ENCODE measurements at regions not wholly inside any gene's neighbourhood (a gene's known extent, or its start where the extent isn't known, plus 50 kb on each side); places are given as distances from the start of the nearest gene placed in this dataset.
A peak's percentile ranks its signal among the peaks of the same experiment; 100 is the strongest.

DNA sequence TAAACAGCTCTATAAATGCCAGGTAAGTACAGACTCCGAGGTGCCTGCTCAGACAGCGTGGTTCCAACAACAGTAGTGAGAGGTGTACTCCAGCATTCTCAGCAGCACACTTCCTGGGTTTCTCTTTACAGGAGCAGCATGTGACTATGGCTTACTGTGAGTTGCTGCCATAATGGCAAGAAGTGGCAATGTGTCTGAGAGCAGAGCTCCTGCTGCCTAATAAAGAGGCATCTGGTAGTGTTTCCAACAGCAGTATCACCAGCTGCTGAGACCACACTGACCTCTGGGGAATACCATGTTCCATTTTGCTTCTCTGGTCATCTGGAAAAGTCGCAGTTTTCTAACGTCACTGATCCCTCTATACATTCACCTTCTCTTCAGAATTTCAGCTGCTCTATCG lies 398.2 kb downstream of the SLCO4C1 start (continued):
- TF ChIP-seq, protein P1, sequence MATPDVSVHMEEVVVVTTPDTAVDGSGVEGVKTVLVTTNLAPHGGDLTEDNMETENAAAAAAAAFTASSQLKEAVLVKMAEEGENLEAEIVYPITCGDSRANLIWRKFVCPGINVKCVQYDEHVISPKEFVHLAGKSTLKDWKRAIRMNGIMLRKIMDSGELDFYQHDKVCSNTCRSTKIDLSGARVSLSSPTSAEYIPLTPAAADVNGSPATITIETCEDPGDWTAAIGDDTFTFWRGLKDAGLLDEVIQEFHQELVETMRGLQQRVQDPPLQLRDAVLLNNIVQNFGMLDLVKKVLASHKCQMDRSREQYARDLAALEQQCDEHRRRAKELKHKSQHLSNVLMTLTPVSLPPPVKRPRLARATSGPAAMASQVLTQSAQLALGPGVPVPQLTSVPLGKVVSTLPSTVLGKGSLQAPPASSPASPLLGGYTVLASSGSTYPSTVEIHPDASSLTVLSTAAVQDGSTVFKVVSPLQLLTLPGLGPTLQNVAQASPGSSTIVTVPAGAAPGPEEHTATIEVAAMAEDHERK (CRISPR knock-in tag; IDR thresholded peaks at IDR 0.05; ENCODE audit: low read depth), result no peak
- TF ChIP-seq ZNF101 (CRISPR knock-in tag; IDR thresholded peaks at IDR 0.05; ENCODE audit: borderline replicate concordance, low read depth) (no peak), ZNF501 (CRISPR knock-in tag; IDR thresholded peaks at IDR 0.05) (no peak)

DNA sequence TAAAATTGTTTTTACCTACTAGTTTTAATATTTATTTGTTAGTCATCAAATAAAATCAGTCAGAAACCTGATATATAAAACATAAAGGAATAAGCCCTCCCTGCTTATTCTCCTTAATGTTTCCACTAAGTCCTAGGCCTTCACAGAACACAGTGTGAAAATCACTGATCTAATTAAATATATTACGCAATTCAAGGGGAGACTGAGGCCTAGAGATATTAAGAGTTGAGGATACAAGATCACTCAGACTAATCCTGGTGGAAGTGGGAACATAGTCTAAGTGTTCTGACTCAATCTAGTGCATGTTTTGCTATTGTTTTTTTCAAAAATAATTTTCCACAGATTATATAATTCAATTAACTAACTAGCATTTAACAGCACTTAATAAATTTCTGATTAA lies 401.1 kb downstream of the SLCO4C1 start:
- Histone ChIP-seq H3K9ac (ENCODE audit: insufficient read depth, low read depth, low read length) (no peak overlapping the region), H3K9me3 (ENCODE audit: low read length) (no peaks in the 10 kb centered on the region), H3K4me1 (ENCODE audit: insufficient read depth, low read length) (no peaks in the 10 kb centered on the region), H3K4me2 (ENCODE audit: low read depth, low read length) (no peak overlapping the region), H3K36me3 (replicated peaks in 1 of 2; ENCODE audit: control insufficient read depth in 1 of 2, insufficient read depth in 2 of 2, low read length in 2 of 2) (no peaks in the 10 kb centered on the region), H3K27me3 (ENCODE audit: control insufficient read depth in 1 of 2, insufficient read depth in 2 of 2, low read length in 2 of 2) (no peaks in the 10 kb centered on the region), H2AFZ (ENCODE audit: low read length) (no peak overlapping the region), H3K79me2 (ENCODE audit: insufficient read depth, low read length) (no peaks in the 10 kb centered on the region), H4K20me1 (ENCODE audit: insufficient read depth, low read length) (no peaks in the 10 kb centered on the region), H3K4me3 (replicated peaks in 1 of 3; ENCODE audit: insufficient read depth in 1 of 3, low read depth in 2 of 3, low read length in 3 of 3) (no peak overlapping the region), H3K27ac (ENCODE audit: extremely low read length, insufficient read depth, low read length) (no peak overlapping the region)
- CTCF ChIA-PET (ENCODE audit: low intra/inter-chr PET ratio, low total read pairs), result no interaction called here
- POLR2A ChIA-PET, result no interaction called here
- in situ Hi-C loops (cut with HindIII; ENCODE audit: extremely low pct_ligation_motif_present, low pct_unique_long_range_greater_than_20kb) (no loop called here), intact Hi-C loops (cut with micrococcal nuclease; ENCODE audit: unreplicated experiment) (no loop called here)
- no peak for FAIRE-seq
- no peak for ATAC-seq
- BruUV-seq (replicated peaks), result no TSS peak
- DNase-seq (ENCODE audit: low spot score), result no peak
- TF ChIP-seq CEBPB (IDR thresholded peaks at IDR 0.05; ENCODE audit: borderline replicate concordance, low read depth, low read length), result 0 out of 2 replicates have a peak, but pooled peaks have one; percentile 37
- TF ChIP-seq, protein P2, sequence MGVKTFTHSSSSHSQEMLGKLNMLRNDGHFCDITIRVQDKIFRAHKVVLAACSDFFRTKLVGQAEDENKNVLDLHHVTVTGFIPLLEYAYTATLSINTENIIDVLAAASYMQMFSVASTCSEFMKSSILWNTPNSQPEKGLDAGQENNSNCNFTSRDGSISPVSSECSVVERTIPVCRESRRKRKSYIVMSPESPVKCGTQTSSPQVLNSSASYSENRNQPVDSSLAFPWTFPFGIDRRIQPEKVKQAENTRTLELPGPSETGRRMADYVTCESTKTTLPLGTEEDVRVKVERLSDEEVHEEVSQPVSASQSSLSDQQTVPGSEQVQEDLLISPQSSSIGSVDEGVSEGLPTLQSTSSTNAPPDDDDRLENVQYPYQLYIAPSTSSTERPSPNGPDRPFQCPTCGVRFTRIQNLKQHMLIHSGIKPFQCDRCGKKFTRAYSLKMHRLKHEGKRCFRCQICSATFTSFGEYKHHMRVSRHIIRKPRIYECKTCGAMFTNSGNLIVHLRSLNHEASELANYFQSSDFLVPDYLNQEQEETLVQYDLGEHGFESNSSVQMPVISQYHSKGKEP (CRISPR knock-in tag; IDR thresholded peaks at IDR 0.05), result no peak
- WGBS (ENCODE audit: low lambda C conversion rate), result 3% methylated on average over 1 of the region's 1 CpG
